ENCODE measurements at regions not wholly inside any gene's neighbourhood (a gene's known extent, or its start where the extent isn't known, plus 50 kb on each side); places are given as distances from the start of the nearest gene placed in this dataset.

GRCh38 chr19:30266687-30267086 lies 105.5 kb upstream of the ZNF536 start:
- TF ChIP-seq JUND (IDR thresholded peaks at IDR 0.05; ENCODE audit: borderline replicate concordance, low read depth, low read length) (no peak), JUND (tag; IDR thresholded peaks at IDR 0.05; ENCODE audit: borderline replicate concordance, low read depth, low read length) (no peak), CTCF (IDR thresholded peaks at IDR 0.05 in 2 of 3, conservative IDR thresholded peaks at IDR 0.05 in 1 of 3; ENCODE audit: insufficient read depth in 2 of 3, low read depth in 1 of 3, low read length in 3 of 3) (no peak)

All from K562 (cell line).